ENCODE measurements at regions not wholly inside any gene's neighbourhood (a gene's known extent, or its start where the extent isn't known, plus 50 kb on each side); places are given as distances from the start of the nearest gene placed in this dataset.
"Not testable (repeated sequence)": the region's sequence is repeated elsewhere in the genome, so short reads cannot be mapped to it uniquely, and the experiment has no call there.

DNA sequence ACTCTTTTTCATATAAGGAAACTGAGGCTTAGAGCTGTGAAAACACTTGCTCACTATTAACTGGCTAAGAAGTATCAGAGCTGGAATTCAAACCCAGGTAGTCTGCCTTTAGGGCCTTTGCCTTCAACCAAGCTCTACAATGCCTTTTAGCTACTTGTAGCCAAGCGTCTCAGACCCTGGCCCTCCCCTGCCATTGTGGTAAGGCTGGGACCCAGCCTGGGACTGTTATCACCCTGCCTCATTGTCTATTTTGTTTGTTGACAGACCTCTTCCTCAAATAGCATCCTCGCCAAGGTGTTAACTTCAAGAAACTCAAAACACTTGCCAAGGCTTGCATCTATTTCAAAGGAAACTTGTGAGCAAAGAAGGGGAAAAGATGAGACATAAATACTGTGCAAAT, 76.7 kb upstream of the CD28 start:
- no peak for DNase-seq (ENCODE audit: low read depth in 2 of 3, low spot score in 2 of 3)

DNA sequence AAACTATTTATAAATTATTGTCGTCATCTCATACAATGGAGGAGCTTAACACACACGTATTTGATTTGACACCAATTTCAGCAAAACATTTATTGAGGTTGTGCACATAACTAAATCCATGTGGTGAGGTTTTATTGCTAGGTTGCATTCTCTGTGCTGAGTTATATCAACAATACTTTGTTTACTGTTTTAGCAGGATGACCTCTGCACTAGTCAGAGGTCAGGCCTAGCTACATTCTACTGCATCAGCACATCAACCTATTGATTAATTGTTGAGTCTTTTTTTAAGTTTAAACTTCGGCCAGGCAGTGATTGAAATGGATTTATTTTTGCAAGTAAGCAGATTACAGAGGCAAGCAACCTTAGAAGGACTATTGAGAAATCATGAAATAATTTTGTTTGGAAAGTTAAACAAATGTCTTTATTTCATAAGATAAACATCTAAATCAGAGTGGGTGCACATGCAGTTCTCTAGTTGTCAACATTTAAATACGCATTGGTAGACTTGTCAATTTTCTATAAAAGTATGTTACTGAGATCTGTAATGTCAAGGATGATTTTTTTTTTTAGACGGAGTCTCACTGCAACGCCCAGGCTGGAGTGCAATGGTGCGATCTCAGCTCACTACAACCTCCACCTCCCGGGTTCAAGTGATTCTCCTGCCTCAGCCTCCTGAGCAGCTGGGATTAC, 75.2 kb upstream of the CD28 start:
- DNase-seq (ENCODE audit: low read depth in 2 of 3, low spot score in 2 of 3) = no peak

DNA sequence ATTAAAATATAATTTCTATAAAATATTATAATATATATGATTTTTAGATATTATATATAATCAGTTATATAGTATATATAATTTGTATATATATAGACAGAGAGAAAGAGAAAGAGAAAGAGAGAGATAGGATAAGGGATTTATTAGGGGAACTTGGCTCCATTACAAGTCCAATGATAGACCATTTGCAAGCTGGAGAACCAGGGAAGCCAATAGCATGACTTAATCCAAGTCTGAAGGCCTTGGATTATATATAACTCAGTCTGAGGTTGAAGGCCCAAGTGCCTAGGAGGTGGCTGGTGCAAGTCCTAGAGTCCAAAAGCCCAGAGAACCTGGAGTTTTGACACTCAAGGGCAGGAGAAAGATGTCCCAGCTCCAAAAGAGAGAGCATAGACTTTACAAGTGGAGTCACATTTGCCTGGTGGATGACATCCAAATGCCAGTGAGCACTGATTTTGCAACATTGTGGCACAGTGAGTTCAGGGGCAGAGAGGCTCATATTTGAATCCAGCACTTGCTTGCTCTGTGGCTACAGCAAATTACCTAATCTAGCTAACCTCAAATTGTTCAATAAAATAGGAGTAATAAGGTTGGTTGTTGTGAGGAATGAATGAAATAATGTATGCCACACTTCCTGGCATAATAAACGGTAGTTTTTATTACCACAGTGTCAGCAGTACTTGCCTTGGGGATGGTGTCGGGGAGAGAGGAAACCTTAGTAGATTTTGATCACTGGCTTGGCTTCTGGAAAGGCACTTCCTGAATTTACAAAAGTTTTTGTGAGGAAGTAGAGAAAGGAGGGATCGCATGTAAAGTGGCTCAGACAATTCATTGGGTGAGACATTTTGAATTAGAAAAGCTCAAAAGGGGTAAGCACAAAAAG, 69.6 kb upstream of the CD28 start:
- DNase-seq (ENCODE audit: low read depth in 2 of 3, low spot score in 2 of 3) = no peak

- no peak for DNase-seq (ENCODE audit: low read depth in 2 of 3, low spot score in 2 of 3)
Observed at GRCh38 chr2:203637471-203638167, 68.8 kb upstream of the CD28 start.

DNA sequence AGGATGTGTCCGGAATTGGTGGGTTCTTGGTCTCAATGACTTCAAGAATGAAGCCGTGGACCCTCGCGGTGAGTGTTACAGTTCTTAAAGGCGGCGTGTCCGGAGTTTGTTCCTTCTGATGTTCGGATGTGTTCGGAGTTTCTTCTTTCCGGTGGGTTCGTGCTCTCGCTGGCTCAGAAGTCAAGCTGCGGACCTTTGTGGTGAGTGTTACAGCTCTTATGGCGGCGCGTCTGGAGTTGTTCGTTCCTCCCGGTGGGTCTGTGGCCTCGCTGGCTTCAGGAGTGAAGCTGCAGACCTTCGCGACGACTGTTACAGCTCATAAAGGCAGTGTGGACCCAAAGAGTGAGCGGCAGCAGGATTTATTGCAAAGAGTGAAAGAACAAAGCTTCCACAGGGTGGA, 64.6 kb upstream of the CD28 start:
- DNase-seq (ENCODE audit: low read depth in 2 of 3, low spot score in 2 of 3) = not testable (repeated sequence)

DNA sequence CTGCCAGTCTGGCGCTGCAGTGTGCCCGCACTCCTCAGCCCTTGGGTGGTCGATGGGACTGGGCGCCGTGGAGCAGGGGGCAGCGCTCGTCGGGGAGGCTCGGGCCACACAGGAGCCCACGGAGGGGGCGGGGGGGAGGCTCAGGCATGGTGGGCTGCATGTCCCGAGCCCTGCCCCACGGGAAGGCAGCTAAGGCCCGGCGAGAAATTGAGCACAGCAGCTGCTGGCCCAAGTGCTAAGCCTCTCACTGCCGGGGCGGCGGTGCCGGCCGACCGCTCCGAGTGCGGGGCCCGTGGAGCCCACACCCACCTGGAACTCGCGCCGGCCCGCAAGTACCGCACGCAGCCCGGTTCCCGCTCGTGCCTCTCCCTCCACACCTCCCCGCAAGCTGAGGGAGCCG, 63.6 kb upstream of the CD28 start:
- not testable (repeated sequence) for DNase-seq (ENCODE audit: low read depth in 2 of 3, low spot score in 2 of 3)

GRCh38 chr2:203645831-203646230, 60.6 kb upstream of the CD28 start:
- DNase-seq (ENCODE audit: low read depth in 2 of 3, low spot score in 2 of 3) = peak in 1 of 3 donors; percentile 32

- DNase-seq (ENCODE audit: low read depth in 2 of 3, low spot score in 2 of 3) = no peak
Observed at GRCh38 chr2:203646266-203646864, 60.1 kb upstream of the CD28 start.

DNA sequence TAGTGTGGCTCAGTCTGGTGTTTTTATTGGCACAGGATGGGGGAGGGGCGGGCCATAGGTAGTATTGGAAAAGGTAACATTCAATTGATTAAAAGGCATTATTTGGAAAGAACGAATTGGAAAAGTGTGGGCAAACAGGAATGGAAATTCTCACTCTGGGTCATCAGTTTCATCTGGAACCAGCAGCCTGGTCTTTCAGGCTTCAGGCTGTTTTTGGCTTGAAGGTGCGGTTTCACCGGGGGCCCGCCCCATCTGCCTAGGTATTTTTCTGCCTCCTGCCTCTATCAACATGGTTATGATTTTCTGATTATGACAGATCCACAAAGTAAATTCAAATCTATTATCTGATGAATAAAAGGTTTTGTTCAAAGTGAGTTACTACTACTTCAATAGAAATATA, 59.5 kb upstream of the CD28 start:
- DNase-seq (ENCODE audit: low read depth in 2 of 3, low spot score in 2 of 3) = no peak

DNA sequence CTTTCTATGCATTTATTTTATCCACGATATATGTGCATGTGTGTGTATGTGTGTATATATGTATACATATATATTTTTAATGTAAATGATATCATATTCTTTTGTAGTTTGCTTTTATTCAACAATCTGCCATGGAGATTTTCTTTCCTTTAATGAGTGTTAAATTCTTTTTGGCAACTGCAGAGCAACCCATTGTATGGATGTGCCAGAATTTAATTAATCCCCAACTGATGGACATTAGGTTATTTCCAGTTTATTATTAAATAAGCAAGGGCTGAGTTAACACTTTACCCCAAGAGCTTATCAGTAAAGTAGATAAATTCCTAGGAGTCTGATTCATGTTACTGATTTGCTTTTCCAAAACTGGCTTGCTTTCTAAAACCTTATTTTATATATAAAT, 58.9 kb upstream of the CD28 start:
- DNase-seq (ENCODE audit: low read depth in 2 of 3, low spot score in 2 of 3) = no peak

DNA sequence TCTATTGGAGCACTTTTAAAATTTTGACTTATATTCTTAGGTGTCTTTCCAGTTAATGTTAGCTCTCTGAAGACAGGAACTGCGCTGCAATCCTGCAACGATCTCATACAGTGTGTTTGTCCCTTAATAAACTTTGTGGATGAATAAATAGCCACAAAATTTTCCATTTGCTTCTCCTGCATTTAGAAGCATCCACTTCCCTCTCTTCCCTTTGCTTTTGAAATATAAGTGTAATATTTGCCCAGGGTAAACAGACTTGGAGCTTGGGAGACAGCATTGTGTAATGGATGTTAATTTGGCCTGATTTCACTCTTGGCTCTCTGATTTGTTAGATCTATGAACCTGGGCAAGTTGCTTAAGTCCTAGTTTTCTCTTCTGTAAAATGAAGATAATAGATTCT, 58.2 kb upstream of the CD28 start:
- DNase-seq (ENCODE audit: low read depth in 2 of 3, low spot score in 2 of 3) = no peak

DNA sequence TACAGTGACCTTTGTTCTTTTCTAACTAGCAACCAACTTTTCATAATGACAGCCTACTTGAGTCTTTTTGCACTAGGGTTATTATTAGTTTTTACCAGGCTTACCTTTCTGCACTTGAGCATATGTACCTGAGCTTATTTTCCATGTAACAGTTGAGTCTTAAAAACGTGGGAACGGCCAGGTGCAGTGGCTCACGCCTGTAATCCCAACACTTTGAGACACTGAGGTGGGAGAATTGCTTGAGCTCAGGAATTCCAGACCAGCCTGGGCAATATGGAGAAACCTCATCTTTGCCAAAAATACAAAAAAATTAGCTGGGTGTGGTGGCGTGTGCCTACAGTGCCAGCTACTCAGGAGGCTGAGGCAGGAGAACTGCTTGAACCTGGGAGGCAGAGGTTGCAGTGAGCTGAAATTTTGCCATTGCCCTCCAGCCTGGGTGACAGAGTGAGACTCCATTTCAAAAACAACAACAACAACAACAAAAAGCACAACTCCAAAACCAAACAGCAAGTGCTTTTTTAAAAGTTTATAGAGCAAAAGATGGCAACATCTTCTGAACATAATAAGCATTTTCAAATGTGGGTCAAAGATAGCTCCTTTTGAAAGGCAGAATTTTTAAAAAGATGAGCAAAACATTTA, 57.1 kb upstream of the CD28 start:
- no peak for DNase-seq (ENCODE audit: low read depth in 2 of 3, low spot score in 2 of 3)

DNA sequence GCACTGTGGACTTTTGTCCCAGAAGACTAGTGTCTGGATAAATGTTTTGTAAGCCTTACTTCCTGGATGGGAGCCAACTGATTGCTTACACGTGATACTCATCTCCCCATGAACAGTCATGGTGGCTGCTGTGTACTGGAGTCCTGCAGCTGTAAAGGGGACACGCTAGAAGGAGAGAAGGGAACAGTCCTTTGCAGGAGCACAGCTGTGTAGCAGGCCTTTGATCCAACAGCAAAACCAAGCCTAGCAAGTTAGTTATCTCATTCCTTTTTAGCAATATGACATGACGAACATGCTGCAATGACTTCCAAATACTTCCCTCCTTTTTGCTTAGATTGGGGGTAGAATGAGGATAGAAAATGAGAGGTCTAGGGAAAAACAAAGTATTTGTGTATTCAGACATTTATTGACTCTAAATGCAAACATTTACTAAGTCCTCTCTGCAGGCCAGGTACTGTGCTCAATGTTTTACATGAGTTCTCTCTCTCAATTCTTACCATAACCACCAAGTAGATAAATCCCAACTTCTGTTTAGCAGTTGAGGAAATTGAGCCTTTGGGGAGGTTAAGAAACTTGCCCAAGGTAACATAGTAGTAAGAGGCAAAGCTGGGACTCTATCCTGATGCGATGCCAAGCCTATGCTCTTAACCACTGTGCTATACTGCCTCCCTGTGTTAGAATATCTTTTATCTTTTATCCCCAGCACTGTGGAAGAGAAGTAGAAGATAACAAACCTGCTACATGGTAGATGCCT, 55.4 kb upstream of the CD28 start:
- peak in 1 of 3 donors; percentile 35 for DNase-seq (ENCODE audit: low read depth in 2 of 3, low spot score in 2 of 3)

DNA sequence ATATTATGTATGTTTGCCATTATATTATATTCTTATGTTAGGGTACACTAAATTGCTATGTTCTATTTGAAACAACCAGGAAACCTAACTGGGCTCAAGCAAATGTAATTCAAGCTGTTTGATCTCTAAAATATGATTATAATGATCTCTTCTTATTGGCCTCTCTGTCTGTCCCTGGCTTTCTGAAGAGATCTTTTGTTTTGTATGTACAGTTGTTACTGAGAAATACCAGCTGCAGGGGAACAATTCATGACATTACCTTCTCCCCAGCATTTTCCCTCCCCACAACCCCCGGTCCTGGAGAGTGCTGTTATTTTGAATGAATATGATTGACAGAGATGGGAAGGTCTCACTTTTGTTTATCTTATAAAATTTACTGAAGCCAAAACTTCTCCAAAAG, 54.8 kb upstream of the CD28 start:
- no peak for DNase-seq (ENCODE audit: low read depth in 2 of 3, low spot score in 2 of 3)

DNA sequence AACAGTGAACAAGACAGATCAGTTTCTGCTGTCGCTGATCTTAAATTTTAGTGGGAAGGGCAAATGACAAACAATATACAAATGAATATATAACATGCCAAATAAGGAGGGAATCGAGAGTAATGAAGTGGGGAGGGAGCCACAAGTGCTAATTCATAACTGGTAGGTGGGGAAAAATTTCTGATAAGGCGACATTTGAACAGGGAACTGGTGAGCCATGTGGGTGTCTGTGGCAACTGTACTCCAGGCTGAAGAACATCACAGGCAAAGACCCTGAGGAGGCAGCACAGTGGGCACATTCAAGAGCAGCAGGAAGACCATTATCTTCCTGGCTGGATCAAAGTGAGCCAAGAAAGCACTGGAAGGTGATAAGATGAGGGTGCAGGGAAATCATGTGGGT, 51.6 kb upstream of the CD28 start:
- DNase-seq (ENCODE audit: low read depth in 2 of 3, low spot score in 2 of 3) = no peak

- DNase-seq (ENCODE audit: low read depth in 2 of 3, low spot score in 2 of 3) = peak in 1 of 3 donors; percentile 14
Observed at GRCh38 chr2:203656522-203657287, 49.7 kb upstream of the CD28 start.
